Calu3 (cell line): ENCODE measurements at regions not wholly inside any gene's neighbourhood (a gene's known extent, or its start where the extent isn't known, plus 50 kb on each side); places are given as distances from the start of the nearest gene placed in this dataset.

ENCODE experiments used
- BruUV-seq: library from RNA; stranded (reverse); fragments of 400-500 nt; replicated peaks from 2 replicates; lab custom pipeline; 2021; lab: Mats Ljungman, UMichigan
- CTCF ChIA-PET: fragments of 300-600 bp; sonication (Branson Sonifier 250); formaldehyde crosslinking; loops from one replicate; lab custom pipeline; 2022; ENCODE audit warnings: antibody characterized with exemption; lab: Charles Lee
- DNase-seq: peaks from one replicate; pipeline ENCODE4 v3.0.0; 2022
- H3K27ac Mint-ChIP-seq: one replicate; pipeline ENCODE4 v1.8.0; 2022; ENCODE audit warnings: mixed read lengths; ENCODE audit not compliant: unreplicated experiment
- H3K27me3 Mint-ChIP-seq: one replicate; pipeline ENCODE4 v1.8.0; 2022; ENCODE audit warnings: mixed read lengths; ENCODE audit not compliant: unreplicated experiment
- H3K36me3 Mint-ChIP-seq: one replicate; pipeline ENCODE4 v1.8.0; 2022; ENCODE audit warnings: mild to moderate bottlenecking, moderate library complexity, mixed read lengths; ENCODE audit not compliant: insufficient read depth, unreplicated experiment
- H3K4me1 Mint-ChIP-seq: one replicate; pipeline ENCODE4 v1.8.0; 2022; ENCODE audit warnings: mild to moderate bottlenecking, low read depth, mixed read lengths; ENCODE audit not compliant: unreplicated experiment
- H3K4me3 Mint-ChIP-seq: one replicate; pipeline ENCODE4 v1.8.0; 2022; ENCODE audit warnings: mild to moderate bottlenecking, low read depth, moderate library complexity, mixed read lengths; ENCODE audit not compliant: unreplicated experiment
- H3K9me3 Mint-ChIP-seq: one replicate; pipeline ENCODE4 v1.8.0; 2022; ENCODE audit warnings: low read depth, mixed read lengths; ENCODE audit not compliant: unreplicated experiment
- CTCF ChIP-seq: fragments of 200-600 bp; IDR thresholded peaks from one replicate; pipeline ENCODE4 v1.8.0; 2022; ENCODE audit warnings: antibody characterized with exemption; ENCODE audit not compliant: unreplicated experiment
- intact Hi-C: fragments of 100-400 bp; cut with micrococcal nuclease; formaldehyde crosslinking; loops from one replicate; pipeline ENCODE4 v1.10.0; 2022; ENCODE audit not compliant: unreplicated experiment

GRCh38 chr12:92991134-92991533, 62.0 kb upstream of the EEA1 start:
- peaks cover 3% of the 10 kb centered on the region for H3K9me3 Mint-ChIP-seq
- no peak for TF ChIP-seq CTCF
- CTCF ChIA-PET = interaction anchor here (0.6 kb wide), 1 partner anchor 160 kb away, joined by 4 read pairs; no protein-coding TSS in a partner anchor
- intact Hi-C loops = no loop called here
- H3K4me3 Mint-ChIP-seq = no peak overlapping the region
- H3K36me3 Mint-ChIP-seq = no peaks in the 10 kb centered on the region
- H3K4me1 Mint-ChIP-seq = peaks cover 30% of the 10 kb centered on the region
- BruUV-seq = no TSS peak
- H3K27ac Mint-ChIP-seq = no peak overlapping the region
- no peaks in the 10 kb centered on the region for H3K27me3 Mint-ChIP-seq
- no peak for DNase-seq

- CTCF ChIA-PET = no interaction called here
- no peak for TF ChIP-seq CTCF
- no TSS peak for BruUV-seq
- Mint-ChIP-seq H3K9me3 (peaks cover 3% of the 10 kb centered on the region), H3K4me3 (no peak overlapping the region), H3K27me3 (no peaks in the 10 kb centered on the region), H3K36me3 (no peaks in the 10 kb centered on the region), H3K4me1 (peaks cover 29% of the 10 kb centered on the region), H3K27ac (no peak overlapping the region)
- no peak for DNase-seq
- intact Hi-C loops = no loop called here
These were observed 62.9 kb upstream of the EEA1 start for GRCh38 chr12:92992041-92992440.

GRCh38 chr12:92993259-92993658, 64.2 kb upstream of the EEA1 start:
- no peak for DNase-seq
- Mint-ChIP-seq H3K27me3 (no peaks in the 10 kb centered on the region), H3K36me3 (no peaks in the 10 kb centered on the region), H3K4me3 (no peak overlapping the region), H3K4me1 (peaks cover 17% of the 10 kb centered on the region), H3K9me3 (peaks cover 3% of the 10 kb centered on the region), H3K27ac (no peak overlapping the region)
- TF ChIP-seq CTCF = no peak
- no TSS peak for BruUV-seq
- intact Hi-C loops = no loop called here
- CTCF ChIA-PET = no interaction called here

- no peak overlapping the region for H3K27ac Mint-ChIP-seq
- intact Hi-C loops = no loop called here
- no peaks in the 10 kb centered on the region for H3K27me3 Mint-ChIP-seq
- no peak for TF ChIP-seq CTCF
- CTCF ChIA-PET = no interaction called here
- no peak for DNase-seq
- no peak overlapping the region for H3K4me3 Mint-ChIP-seq
- no TSS peak for BruUV-seq
- H3K9me3 Mint-ChIP-seq = peaks cover 3% of the 10 kb centered on the region
- no peaks in the 10 kb centered on the region for H3K36me3 Mint-ChIP-seq
- H3K4me1 Mint-ChIP-seq = no peaks in the 10 kb centered on the region
These were observed 66.3 kb upstream of the EEA1 start for GRCh38 chr12:92995258-92995903.
